Vagina (tissue), 2 donors: ENCODE measurements at regions not wholly inside any gene's neighbourhood (a gene's known extent, or its start where the extent isn't known, plus 50 kb on each side); places are given as distances from the start of the nearest gene placed in this dataset.
"Not testable (repeated sequence)": the region's sequence is repeated elsewhere in the genome, so short reads cannot be mapped to it uniquely, and the experiment has no call there.

Source experiments
- DNase-seq, 2 donors: peaks; one replicate each; pipeline ENCODE4 v3.0.0-alpha.2; 2017; ENCODE audit errors: extremely low spot score in 2 of 2
- H3K27ac ChIP-seq: fragments of 200-600 bp; sonication (generic); one replicate; pipeline ENCODE4 v1.5.1; 2019
- H3K27me3 ChIP-seq: fragments of 200-600 bp; sonication (generic); one replicate; pipeline ENCODE4 v1.5.1; 2019
- H3K36me3 ChIP-seq, 2 donors: fragments of 200-600 bp; sonication (generic); one replicate each; pipeline ENCODE4 v1.5.1; 2017 to 2019
- H3K4me1 ChIP-seq: fragments of 200-600 bp; sonication (generic); one replicate; pipeline ENCODE4 v1.5.1; 2019
- H3K4me3 ChIP-seq, 2 donors: fragments of 200-600 bp; sonication (generic); 1 replicate in 1 of 2; 2 replicates in 1 of 2; pipeline ENCODE4 v1.5.1; 2016 to 2019
- H3K9me3 ChIP-seq: fragments of 200-600 bp; sonication (generic); one replicate; pipeline ENCODE4 v1.5.1; 2019
- POLR2A ChIP-seq, 2 donors: fragments of 450-650 bp; IDR thresholded peaks; one replicate each; pipeline ENCODE4 v1.6.1; 2017; ENCODE audit warnings: antibody characterized with exemption in 2 of 2, mild to moderate bottlenecking in 2 of 2, moderate library complexity in 2 of 2
- POLR2AphosphoS5 ChIP-seq, 2 donors: sonication (generic); formaldehyde crosslinking; IDR thresholded peaks; one replicate each; pipeline ENCODE4 v1.9.0; 2017; ENCODE audit warnings: antibody characterized with exemption in 2 of 2, mild to moderate bottlenecking in 2 of 2, low read depth in 1 of 2; ENCODE audit not compliant: insufficient read depth in 1 of 2
- intact Hi-C: fragments of 100-400 bp; cut with DNase I; formaldehyde crosslinking; loops from one replicate; pipeline ENCODE4 v1.15.1; 2023
- TF ChIP-seq, protein P1 (sequence below), 3 experiments: fragments of 450-650 bp in 2 of 3; fragments of 200-600 bp in 1 of 3; sonication (generic) in 1 of 3; IDR thresholded peaks; one replicate each; pipeline ENCODE4 v1.5.1; 2017 to 2019; ENCODE audit warnings: antibody characterized with exemption in 3 of 3, mild to moderate bottlenecking in 2 of 3, moderate library complexity in 2 of 3

- TF ChIP-seq, protein P1, sequence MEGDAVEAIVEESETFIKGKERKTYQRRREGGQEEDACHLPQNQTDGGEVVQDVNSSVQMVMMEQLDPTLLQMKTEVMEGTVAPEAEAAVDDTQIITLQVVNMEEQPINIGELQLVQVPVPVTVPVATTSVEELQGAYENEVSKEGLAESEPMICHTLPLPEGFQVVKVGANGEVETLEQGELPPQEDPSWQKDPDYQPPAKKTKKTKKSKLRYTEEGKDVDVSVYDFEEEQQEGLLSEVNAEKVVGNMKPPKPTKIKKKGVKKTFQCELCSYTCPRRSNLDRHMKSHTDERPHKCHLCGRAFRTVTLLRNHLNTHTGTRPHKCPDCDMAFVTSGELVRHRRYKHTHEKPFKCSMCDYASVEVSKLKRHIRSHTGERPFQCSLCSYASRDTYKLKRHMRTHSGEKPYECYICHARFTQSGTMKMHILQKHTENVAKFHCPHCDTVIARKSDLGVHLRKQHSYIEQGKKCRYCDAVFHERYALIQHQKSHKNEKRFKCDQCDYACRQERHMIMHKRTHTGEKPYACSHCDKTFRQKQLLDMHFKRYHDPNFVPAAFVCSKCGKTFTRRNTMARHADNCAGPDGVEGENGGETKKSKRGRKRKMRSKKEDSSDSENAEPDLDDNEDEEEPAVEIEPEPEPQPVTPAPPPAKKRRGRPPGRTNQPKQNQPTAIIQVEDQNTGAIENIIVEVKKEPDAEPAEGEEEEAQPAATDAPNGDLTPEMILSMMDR (IDR thresholded peaks at IDR 0.05), result no peak
- TF ChIP-seq POLR2AphosphoS5 (IDR thresholded peaks at IDR 0.05; ENCODE audit: insufficient read depth in 1 of 2, low read depth in 1 of 2) (no peak), POLR2A (IDR thresholded peaks at IDR 0.05) (no peak)
Observed at GRCh38 chr2:58701688-58702301, 460.7 kb upstream of the FANCL start.

GRCh38 chr2:58700591-58700990, 459.5 kb upstream of the FANCL start:
- no peak for TF ChIP-seq POLR2AphosphoS5 (IDR thresholded peaks at IDR 0.05; ENCODE audit: insufficient read depth in 1 of 2, low read depth in 1 of 2)
- TF ChIP-seq POLR2A (IDR thresholded peaks at IDR 0.05), result no peak
- TF ChIP-seq, protein P1 (IDR thresholded peaks at IDR 0.05), result no peak
- intact Hi-C loops, result no loop called here
- DNase-seq, result no peak
- no peak overlapping the region for H3K27ac ChIP-seq
- H3K27me3 ChIP-seq, result no peaks in the 10 kb centered on the region
- no peak overlapping the region for H3K4me3 ChIP-seq
- no peaks in the 10 kb centered on the region for H3K9me3 ChIP-seq
- no peaks in the 10 kb centered on the region for H3K4me1 ChIP-seq
- no peaks in the 10 kb centered on the region for H3K36me3 ChIP-seq

More at GRCh38 chr2:58701688-58702301, 460.7 kb upstream of the FANCL start:
- Histone ChIP-seq H3K27ac (no peak overlapping the region), H3K9me3 (no peaks in the 10 kb centered on the region), H3K27me3 (no peaks in the 10 kb centered on the region), H3K36me3 (no peaks in the 10 kb centered on the region), H3K4me3 (no peak overlapping the region), H3K4me1 (no peaks in the 10 kb centered on the region)
- DNase-seq, result no peak
- intact Hi-C loops, result no loop called here

DNA sequence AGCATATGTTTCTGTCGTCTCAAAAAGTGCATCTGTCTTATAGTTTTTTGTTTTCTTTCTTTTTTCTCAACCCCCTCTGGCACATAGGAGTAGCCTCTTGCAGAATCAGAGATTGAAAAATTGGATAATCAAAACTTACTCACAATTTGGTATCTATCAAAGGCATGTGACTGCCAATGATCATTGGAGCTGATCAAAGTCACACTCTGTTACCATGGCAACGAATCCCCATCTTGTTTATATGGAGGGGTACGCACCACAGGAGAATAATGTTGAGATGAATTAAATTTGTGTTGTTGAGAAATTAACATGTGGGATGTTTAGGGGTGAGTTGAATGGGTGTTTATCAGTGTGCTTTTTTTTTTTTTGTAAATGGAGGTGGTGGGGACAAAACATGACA, 458.3 kb upstream of the FANCL start:
- H3K4me1 ChIP-seq, result no peaks in the 10 kb centered on the region
- H3K36me3 ChIP-seq, result no peaks in the 10 kb centered on the region
- H3K9me3 ChIP-seq, result no peaks in the 10 kb centered on the region
- no peaks in the 10 kb centered on the region for H3K27me3 ChIP-seq
- no peak for DNase-seq
- no peak overlapping the region for H3K27ac ChIP-seq
- intact Hi-C loops, result no loop called here
- no peak overlapping the region for H3K4me3 ChIP-seq
- TF ChIP-seq POLR2AphosphoS5 (IDR thresholded peaks at IDR 0.05; ENCODE audit: insufficient read depth in 1 of 2, low read depth in 1 of 2), result no peak

DNA sequence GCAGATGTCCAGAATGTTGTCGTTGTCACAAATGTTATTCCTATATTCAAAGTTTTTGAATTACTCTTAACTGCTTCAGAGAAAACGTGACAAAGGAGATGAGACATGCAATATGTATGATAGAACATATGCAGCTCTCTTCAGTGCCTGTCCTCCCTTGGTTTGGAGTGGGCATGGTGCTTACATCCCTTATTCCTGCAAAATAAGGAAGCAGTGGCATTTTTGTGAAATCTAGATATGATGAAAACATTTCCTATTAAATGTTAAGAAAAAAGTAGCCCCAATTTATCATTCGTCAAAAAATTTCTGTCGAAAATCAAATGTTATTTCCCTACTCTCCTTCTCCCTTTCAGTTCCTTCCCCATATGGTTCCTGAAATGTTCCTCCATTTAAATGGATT, 457.5 kb upstream of the FANCL start:
- H3K36me3 ChIP-seq, result no peaks in the 10 kb centered on the region
- intact Hi-C loops, result no loop called here
- no peak for DNase-seq
- H3K4me1 ChIP-seq, result no peaks in the 10 kb centered on the region
- no peak overlapping the region for H3K27ac ChIP-seq
- no peaks in the 10 kb centered on the region for H3K27me3 ChIP-seq
- H3K9me3 ChIP-seq, result no peaks in the 10 kb centered on the region
- TF ChIP-seq POLR2A (IDR thresholded peaks at IDR 0.05), result no peak
- TF ChIP-seq, protein P1 (IDR thresholded peaks at IDR 0.05), result no peak
- TF ChIP-seq POLR2AphosphoS5 (IDR thresholded peaks at IDR 0.05; ENCODE audit: insufficient read depth in 1 of 2, low read depth in 1 of 2), result no peak
- no peak overlapping the region for H3K4me3 ChIP-seq

DNA sequence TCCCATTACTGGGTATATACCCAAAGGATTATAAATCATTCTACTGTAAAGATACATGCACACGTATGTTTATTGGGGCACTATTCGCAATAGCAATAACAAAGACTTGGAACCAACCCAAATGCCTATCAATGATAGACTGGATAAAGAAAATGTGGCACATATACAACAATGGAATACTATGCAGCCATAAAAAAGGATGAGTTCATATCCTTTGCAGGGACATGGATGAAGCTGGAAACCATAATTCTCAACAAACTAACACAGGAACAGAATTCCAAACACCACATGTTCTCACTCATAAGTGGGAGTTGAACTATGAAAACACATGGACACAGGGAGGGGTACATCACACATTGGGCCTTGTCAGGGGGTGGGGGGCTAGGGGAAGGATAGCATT, 453.0 kb upstream of the FANCL start:
- intact Hi-C loops, H3K36me3 ChIP-seq, H3K4me3 ChIP-seq, H3K4me1 ChIP-seq, H3K27ac ChIP-seq, H3K27me3 ChIP-seq, H3K9me3 ChIP-seq, DNase-seq: not testable (repeated sequence)

GRCh38 chr2:58691041-58691440, 449.9 kb upstream of the FANCL start:
- H3K9me3 ChIP-seq, H3K27ac ChIP-seq, H3K4me3 ChIP-seq, H3K27me3 ChIP-seq, DNase-seq, H3K36me3 ChIP-seq, intact Hi-C loops, H3K4me1 ChIP-seq: not testable (repeated sequence)
